H1 (cell line): ENCODE measurements at regions not wholly inside any gene's neighbourhood (a gene's known extent, or its start where the extent isn't known, plus 50 kb on each side); places are given as distances from the start of the nearest gene placed in this dataset.

Experiments used
- CTCF ChIA-PET: fragments of 300-600 bp; sonication (Branson Sonifier 250); formaldehyde crosslinking; loops from one replicate; lab custom pipeline; 2021; ENCODE audit not compliant: partially characterized antibody; lab: Charles Lee
- POLR2A ChIA-PET: fragments of 300-600 bp; sonication (Branson Sonifier 250); formaldehyde crosslinking; loops from one replicate; lab custom pipeline; 2021; ENCODE audit warnings: inconsistent platforms; ENCODE audit not compliant: partially characterized antibody; lab: Charles Lee
- DNase-seq, 2 experiments: peaks; one replicate each; pipeline versions ENCODE4 v3.0.0 to v3.0.0-alpha.2; 2010 to 2022; ENCODE audit warnings: low spot score in 2 of 2, low read depth in 1 of 2, mixed read lengths in 1 of 2
- FAIRE-seq: peaks from 2 replicates; lab custom pipeline; 2011; peaks lifted over from hg19 to GRCh38; lab: Jason Lieb, UNC
- H2AFZ ChIP-seq: 2 replicates; pipeline ENCODE4 v1.8.1; 2012; ENCODE audit warnings: low read length, inconsistent platforms
- H2AK5ac ChIP-seq: 2 replicates; pipeline ENCODE4 v1.6.1; 2013; ENCODE audit warnings: low read depth, low read length
- H2BK120ac ChIP-seq: replicated peaks from 2 replicates; pipeline ENCODE3; 2013; ENCODE audit warnings: low read depth, low read length, inconsistent platforms
- H2BK12ac ChIP-seq: 2 replicates; pipeline ENCODE4 v1.6.1; 2013; ENCODE audit warnings: low read depth, low read length
- H2BK15ac ChIP-seq: 2 replicates; pipeline ENCODE4 v1.6.1; 2013; ENCODE audit warnings: low read length
- H2BK20ac ChIP-seq: 2 replicates; pipeline ENCODE4 v1.6.1; 2013; ENCODE audit warnings: low read length
- H2BK5ac ChIP-seq: 2 replicates; pipeline ENCODE4 v1.6.1; 2013; ENCODE audit warnings: low read depth, low read length
- H3K14ac ChIP-seq: 2 replicates; pipeline ENCODE4 v1.6.1; 2013; ENCODE audit warnings: inconsistent platforms; ENCODE audit not compliant: insufficient read length
- H3K18ac ChIP-seq: 2 replicates; pipeline ENCODE4 v1.6.1; 2013; ENCODE audit warnings: low read length; ENCODE audit errors: extremely low read depth
- H3K23ac ChIP-seq: 2 replicates; pipeline ENCODE4 v1.6.1; 2013; ENCODE audit warnings: inconsistent platforms; ENCODE audit not compliant: insufficient read length
- H3K23me2 ChIP-seq: 2 replicates; pipeline ENCODE4 v1.6.1; 2013; ENCODE audit warnings: low read depth, low read length
- H3K27ac ChIP-seq: 2 replicates; pipeline ENCODE4 v1.6.1; 2011; ENCODE audit warnings: low read depth, low read length, inconsistent platforms
- H3K27me3 ChIP-seq, 4 experiments: replicated peaks in 1 of 4; 1 replicate in 1 of 4; 2 replicates in 3 of 4; pipeline versions ENCODE4 v1.6.1 to v1.8.1; 2011 to 2013; ENCODE audit warnings: low read length in 3 of 4, mild to moderate bottlenecking in 3 of 4, inconsistent platforms in 2 of 4, mixed read lengths in 2 of 4, moderate library complexity in 1 of 4; ENCODE audit not compliant: control insufficient read depth in 3 of 4, insufficient read depth in 3 of 4; ENCODE audit errors: extremely low read depth in 1 of 4
- H3K36me3 ChIP-seq, 4 experiments: 2 replicates each; pipeline versions ENCODE4 v1.6.1 to v1.8.1; 2011 to 2013; ENCODE audit warnings: mild to moderate bottlenecking in 4 of 4, low read length in 3 of 4, moderate library complexity in 2 of 4, control low read depth in 1 of 4, inconsistent platforms in 1 of 4; ENCODE audit not compliant: insufficient read depth in 4 of 4, control insufficient read depth in 2 of 4
- H3K4ac ChIP-seq: replicated peaks from 2 replicates; pipeline ENCODE3; 2013; ENCODE audit warnings: low read length, low read depth, mixed read lengths, inconsistent platforms; ENCODE audit not compliant: insufficient read length
- H3K4me1 ChIP-seq, 4 experiments: replicated peaks in 1 of 4; 1 replicate in 1 of 4; 2 replicates in 3 of 4; pipeline versions ENCODE4 v1.6.1 to v1.8.1; 2011 to 2013; ENCODE audit warnings: low read length in 3 of 4, inconsistent platforms in 2 of 4, mixed read lengths in 1 of 4; ENCODE audit not compliant: insufficient read depth in 4 of 4, control insufficient read depth in 3 of 4
- H3K4me2 ChIP-seq, 2 experiments: 2 replicates each; pipeline versions ENCODE4 v1.6.1 to v1.8.1; 2011 to 2013; ENCODE audit warnings: low read depth in 2 of 2, low read length in 2 of 2, control low read depth in 1 of 2, inconsistent platforms in 1 of 2, mild to moderate bottlenecking in 1 of 2; ENCODE audit not compliant: insufficient read depth in 1 of 2
- H3K4me3 ChIP-seq, 4 experiments: fragments of 200-600, 300-600 bp in 1 of 4; sonication (generic), shearing (Covaris generic), sonication (Bioruptor Twin) in 1 of 4; 2 replicates each; pipeline versions ENCODE4 v1.5.1 to v1.8.1; 2011 to 2016; ENCODE audit warnings: low read length in 4 of 4, low read depth in 3 of 4, control low read depth in 2 of 4, inconsistent platforms in 2 of 4, mild to moderate bottlenecking in 2 of 4, mixed read lengths in 1 of 4, moderate library complexity in 1 of 4; ENCODE audit not compliant: insufficient read depth in 2 of 4; ENCODE audit errors: extremely low read depth in 1 of 4
- H3K56ac ChIP-seq: replicated peaks from 2 replicates; pipeline ENCODE3; 2013; ENCODE audit warnings: low read depth, mild to moderate bottlenecking, mixed read lengths, low read length, inconsistent platforms; ENCODE audit not compliant: insufficient read length
- H3K79me1 ChIP-seq: 2 replicates; pipeline ENCODE4 v1.6.1; 2013; ENCODE audit warnings: low read depth, low read length, control low read depth
- H3K79me2 ChIP-seq, 2 experiments: 2 replicates each; pipeline versions ENCODE4 v1.6.1 to v1.8.1; 2012 to 2013; ENCODE audit warnings: low read length in 2 of 2, mild to moderate bottlenecking in 2 of 2, inconsistent platforms in 1 of 2; ENCODE audit not compliant: insufficient read depth in 2 of 2, control insufficient read depth in 1 of 2
- H3K9ac ChIP-seq, 4 experiments: replicated peaks in 1 of 4; 1 replicate in 1 of 4; 2 replicates in 3 of 4; pipeline versions ENCODE4 v1.6.1 to v1.8.1; 2011 to 2013; ENCODE audit warnings: low read depth in 3 of 4, low read length in 3 of 4, control low read depth in 2 of 4, mild to moderate bottlenecking in 2 of 4, moderate library complexity in 2 of 4, inconsistent platforms in 1 of 4; ENCODE audit errors: extremely low read depth in 1 of 4
- H3K9me3 ChIP-seq, 2 experiments: 2 replicates each; pipeline versions ENCODE4 v1.6.1 to v1.8.1; 2012 to 2013; ENCODE audit warnings: mild to moderate bottlenecking in 2 of 2, moderate library complexity in 2 of 2, control low read depth in 1 of 2, inconsistent platforms in 1 of 2, low read depth in 1 of 2, low read length in 1 of 2, mixed read lengths in 1 of 2; ENCODE audit not compliant: insufficient read depth in 2 of 2
- H4K20me1 ChIP-seq, 2 experiments: replicated peaks in 1 of 2; 2 replicates each; pipeline versions ENCODE3 to v1.8.1; 2011 to 2013; ENCODE audit warnings: inconsistent platforms in 2 of 2, low read length in 2 of 2, mild to moderate bottlenecking in 1 of 2; ENCODE audit not compliant: insufficient read depth in 2 of 2, control insufficient read depth in 1 of 2
- H4K5ac ChIP-seq: 2 replicates; pipeline ENCODE4 v1.6.1; 2013; ENCODE audit warnings: low read length, low read depth, mixed read lengths, inconsistent platforms; ENCODE audit not compliant: insufficient read length
- H4K8ac ChIP-seq: 2 replicates; pipeline ENCODE4 v1.8.0; 2013; ENCODE audit warnings: mild to moderate bottlenecking, moderate library complexity, low read length, inconsistent platforms; ENCODE audit not compliant: insufficient read depth; ENCODE audit errors: extremely low read depth
- H4K91ac ChIP-seq: replicated peaks from 2 replicates; pipeline ENCODE3; 2013; ENCODE audit warnings: low read length, mixed read lengths, inconsistent platforms; ENCODE audit not compliant: insufficient read length
- ASH2L ChIP-seq: fragments of 200-600, 300-600 bp; sonication (generic); IDR thresholded peaks from one replicate; pipeline ENCODE4 v1.7.1; 2017; ENCODE audit warnings: low read length
- CBX5 ChIP-seq: fragments of 300-800, 300-1000 bp; sonication (generic); IDR thresholded peaks from 2 replicates; pipeline ENCODE4 v1.7.1; 2016; ENCODE audit warnings: antibody characterized with exemption, low read length, low read depth
- CREB1 ChIP-seq: IDR thresholded peaks from 2 replicates; pipeline ENCODE4 v1.6.1; 2012; ENCODE audit warnings: inconsistent platforms
- EP300 ChIP-seq, 2 experiments: IDR thresholded peaks; 1 replicate in 1 of 2; 2 replicates in 1 of 2; pipeline ENCODE4 v1.6.1; 2011 to 2012; ENCODE audit warnings: low read depth in 2 of 2, low read length in 2 of 2, mild to moderate bottlenecking in 2 of 2, borderline replicate concordance in 1 of 2, inconsistent platforms in 1 of 2, moderate library complexity in 1 of 2
- JUN ChIP-seq: IDR thresholded peaks from 2 replicates; pipeline ENCODE4 v1.6.1; 2011; ENCODE audit warnings: low read depth, mild to moderate bottlenecking, improper control_type of control experiment, low read length
- PHF8 ChIP-seq: fragments of 200-600 bp; sonication (generic); conservative IDR thresholded peaks from 2 replicates; pipeline ENCODE4 v1.7.1; 2012; ENCODE audit warnings: low read depth, mild to moderate bottlenecking, inconsistent platforms, low read length, moderate library complexity
- POLR2AphosphoS5 ChIP-seq: IDR thresholded peaks from 2 replicates; pipeline ENCODE4 v1.6.1; 2011; ENCODE audit warnings: low read depth, low read length
- RBBP5 ChIP-seq: IDR thresholded peaks from 2 replicates; pipeline ENCODE4 v1.7.1; 2012; ENCODE audit warnings: low read depth, mild to moderate bottlenecking, inconsistent platforms, low read length, moderate library complexity, borderline replicate concordance
- SUZ12 ChIP-seq: fragments of 200-600 bp; sonication (generic); IDR thresholded peaks from 2 replicates; pipeline ENCODE4 v1.6.1; 2012; ENCODE audit warnings: mild to moderate bottlenecking, inconsistent platforms, low read length, moderate library complexity, mixed read lengths
- TAF1 ChIP-seq: IDR thresholded peaks from 2 replicates; pipeline ENCODE4 v1.6.1; 2011; ENCODE audit warnings: mild to moderate bottlenecking, low read depth, low read length
- TCF12 ChIP-seq: IDR thresholded peaks from 2 replicates; pipeline ENCODE4 v1.6.1; 2011; ENCODE audit warnings: low read depth, mild to moderate bottlenecking, low read length
- ZNF274 ChIP-seq: IDR thresholded peaks from 2 replicates; pipeline ENCODE4 v1.7.0; 2012; ENCODE audit warnings: low read length, borderline replicate concordance; ENCODE audit errors: extremely low read depth
- WGBS, 2 experiments: shearing (Covaris generic) in 1 of 2; methylation state at CpG; one replicate each; pipeline versions ENCODE4 v1.1.6 to v1.1.7; 2013 to 2015; ENCODE audit warnings: low lambda C conversion rate in 2 of 2, mixed read lengths in 2 of 2, inconsistent platforms in 1 of 2, low coverage in 1 of 2, missing lambda C conversion rate in 1 of 2; ENCODE audit not compliant: insufficient replicate concordance in 2 of 2, insufficient coverage in 1 of 2, insufficient read length in 1 of 2; ENCODE audit errors: extremely low coverage in 1 of 2, missing lambda C conversion rate in 1 of 2; 5-methylcytosine and 5-hydroxymethylcytosine counted together
- TF ChIP-seq, protein P1 (sequence below): IDR thresholded peaks from 2 replicates; pipeline ENCODE4 v1.6.1; 2012; ENCODE audit warnings: low read length, inconsistent platforms
- TF ChIP-seq, protein P2 (sequence below): IDR thresholded peaks from 2 replicates; pipeline ENCODE4 v1.6.1; 2012; ENCODE audit warnings: inconsistent platforms

DNA sequence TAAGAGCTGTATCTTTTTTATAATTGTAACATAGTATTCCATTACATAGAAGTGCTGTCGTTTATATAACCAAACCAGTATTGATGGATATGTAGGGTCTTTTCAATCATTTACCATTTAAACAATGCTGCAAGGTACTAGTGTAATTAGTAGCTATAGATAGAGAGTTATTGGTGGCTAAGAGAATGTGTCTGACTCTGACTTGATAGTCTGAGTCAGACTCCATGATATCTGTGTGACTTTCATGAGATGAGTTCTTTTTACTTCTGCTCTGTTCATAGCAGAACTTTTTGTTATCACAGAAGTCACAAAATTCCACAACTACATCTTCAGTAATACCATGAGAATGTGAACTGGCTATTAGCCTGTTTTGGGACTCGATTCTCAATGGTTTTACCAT is 150.6 kb downstream of the FHIP1A start:
- no peak overlapping the region for H3K18ac ChIP-seq
- no peak overlapping the region for H2AK5ac ChIP-seq
- H3K27me3 ChIP-seq = no peaks in the 10 kb centered on the region
- no peak overlapping the region for H4K91ac ChIP-seq
- H3K27ac ChIP-seq = no peak overlapping the region
- H2BK120ac ChIP-seq = no peak overlapping the region
- H4K20me1 ChIP-seq = no peaks in the 10 kb centered on the region
- ChIA-PET CTCF (interaction anchor here (0.8 to 0.9 kb wide), 2 partner anchors 35 to 45 kb away, joined by 3 read pairs; no protein-coding TSS in a partner anchor), POLR2A (no interaction called here)
- H3K4ac ChIP-seq = no peak overlapping the region
- DNase-seq (no peak), FAIRE-seq (no peak)
- H3K36me3 ChIP-seq = no peaks in the 10 kb centered on the region
- H3K14ac ChIP-seq = no peak overlapping the region
- no peak overlapping the region for H3K23ac ChIP-seq
- peaks cover 0 to 4% (median 1%) of the 10 kb centered on the region in 4 experiments; a peak in 2 of 7 replicates for H3K4me1 ChIP-seq
- no peak overlapping the region for H3K56ac ChIP-seq
- H3K4me2 ChIP-seq = no peak overlapping the region
- no peak overlapping the region for H4K5ac ChIP-seq
- no peak overlapping the region for H2BK12ac ChIP-seq
- no peak overlapping the region for H4K8ac ChIP-seq
- no peak overlapping the region for H2AFZ ChIP-seq
- 89% methylated on average over 2 of the region's 2 CpGs; no CpG with 5 or more reads in 1 of the 2 experiments for WGBS, 2 experiments
- no peak overlapping the region for H2BK15ac ChIP-seq
- H3K23me2 ChIP-seq = no peaks in the 10 kb centered on the region
- H3K9me3 ChIP-seq = no peaks in the 10 kb centered on the region
- peaks cover 0 to 75% of the 10 kb centered on the region in 2 experiments; a peak in 2 of 4 replicates for H3K79me2 ChIP-seq
- H2BK20ac ChIP-seq = no peak overlapping the region
- no peaks in the 10 kb centered on the region for H3K79me1 ChIP-seq
- H2BK5ac ChIP-seq = no peak overlapping the region
- no peak overlapping the region for H3K9ac ChIP-seq
- no peak overlapping the region for H3K4me3 ChIP-seq
- TF ChIP-seq ASH2L (no peak), ZNF274 (no peak), TCF12 (no peak), RBBP5 (no peak), EP300 (IDR thresholded peaks at IDR 0.05; ENCODE audit: borderline replicate concordance in 1 of 2, low read depth in 2 of 2, low read length in 2 of 2) (no peak), CBX5 (no peak), TAF1 (no peak), PHF8 (no peak), POLR2AphosphoS5 (no peak), JUN (no peak), SUZ12 (no peak), CREB1 (no peak)
- TF ChIP-seq, protein P1, sequence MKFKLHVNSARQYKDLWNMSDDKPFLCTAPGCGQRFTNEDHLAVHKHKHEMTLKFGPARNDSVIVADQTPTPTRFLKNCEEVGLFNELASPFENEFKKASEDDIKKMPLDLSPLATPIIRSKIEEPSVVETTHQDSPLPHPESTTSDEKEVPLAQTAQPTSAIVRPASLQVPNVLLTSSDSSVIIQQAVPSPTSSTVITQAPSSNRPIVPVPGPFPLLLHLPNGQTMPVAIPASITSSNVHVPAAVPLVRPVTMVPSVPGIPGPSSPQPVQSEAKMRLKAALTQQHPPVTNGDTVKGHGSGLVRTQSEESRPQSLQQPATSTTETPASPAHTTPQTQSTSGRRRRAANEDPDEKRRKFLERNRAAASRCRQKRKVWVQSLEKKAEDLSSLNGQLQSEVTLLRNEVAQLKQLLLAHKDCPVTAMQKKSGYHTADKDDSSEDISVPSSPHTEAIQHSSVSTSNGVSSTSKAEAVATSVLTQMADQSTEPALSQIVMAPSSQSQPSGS = no peak
- TF ChIP-seq, protein P2, sequence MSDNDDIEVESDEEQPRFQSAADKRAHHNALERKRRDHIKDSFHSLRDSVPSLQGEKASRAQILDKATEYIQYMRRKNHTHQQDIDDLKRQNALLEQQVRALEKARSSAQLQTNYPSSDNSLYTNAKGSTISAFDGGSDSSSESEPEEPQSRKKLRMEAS = no peak
